SK-N-MC (cell line): ENCODE measurements at regions not wholly inside any gene's neighbourhood (a gene's known extent, or its start where the extent isn't known, plus 50 kb on each side); places are given as distances from the start of the nearest gene placed in this dataset.

Experiments
- EZH2 ChIP-seq: fragments of 200-600 bp; sonication (generic); IDR thresholded peaks from one replicate; pipeline ENCODE4 v1.6.1; 2017; ENCODE audit warnings: antibody characterized with exemption
- POLR2AphosphoS5 ChIP-seq: IDR thresholded peaks from 2 replicates; pipeline ENCODE4 v1.6.1; 2012; ENCODE audit warnings: mild to moderate bottlenecking, low read depth, low read length, borderline replicate concordance

DNA sequence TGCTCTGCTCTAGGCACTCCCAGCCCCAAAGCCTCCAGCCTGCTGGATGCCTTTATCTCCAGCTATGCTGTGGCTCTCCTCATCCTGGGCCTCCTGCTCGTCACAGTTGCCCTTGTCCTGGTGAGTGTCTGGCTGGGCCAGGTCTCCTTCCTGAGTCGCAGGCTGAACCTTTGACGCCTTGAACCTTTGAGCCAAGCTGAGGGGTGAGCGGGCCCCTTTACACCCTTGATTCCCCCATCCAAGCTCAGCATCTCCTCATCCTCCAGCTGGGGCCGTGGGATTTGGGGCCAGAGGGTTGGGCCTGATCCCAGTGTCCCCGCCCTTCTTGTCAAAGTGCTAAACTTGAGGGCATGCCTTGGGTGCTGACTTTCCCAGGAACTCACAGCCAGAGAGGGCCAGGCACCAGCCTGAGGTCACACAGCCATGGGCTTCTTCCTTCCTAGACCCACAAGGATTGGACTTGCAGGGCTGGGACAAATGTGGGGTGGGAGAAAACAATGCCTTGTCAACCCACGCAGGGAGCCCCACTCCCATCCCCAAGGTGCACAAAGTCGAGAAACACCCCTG lies 137.0 kb downstream of the TBC1D2B start:
- no peak for TF ChIP-seq EZH2
- TF ChIP-seq POLR2AphosphoS5, result no peak
